SK-N-SH (cell line): ENCODE measurements at regions not wholly inside any gene's neighbourhood (a gene's known extent, or its start where the extent isn't known, plus 50 kb on each side); places are given as distances from the start of the nearest gene placed in this dataset.

ENCODE experiments used
- CTCF ChIA-PET: fragments of 300-600, 350-600 bp; formaldehyde crosslinking; extraction: SDS; loops from one replicate; lab custom pipeline; 2021; lab: Yijun Ruan, JAX
- POLR2A ChIA-PET: fragments of 350-600 bp; sonication (Branson Sonifier 250); formaldehyde crosslinking; extraction: SDS; loops from one replicate; lab custom pipeline; 2020; ENCODE audit warnings: antibody characterized with exemption, inconsistent platforms; lab: Yijun Ruan, JAX
- DNase-seq: peaks from one replicate; pipeline ENCODE4 v3.0.0; 2012
- H2AFZ ChIP-seq: fragments of 200-600 bp; sonication (generic); 2 replicates; pipeline ENCODE4 v1.8.1; 2016; ENCODE audit warnings: antibody characterized with exemption, mild to moderate bottlenecking, low read depth
- H3F3A ChIP-seq: fragments of 200-600 bp; sonication (generic); replicated peaks from 2 replicates; pipeline ENCODE3; 2016; ENCODE audit warnings: antibody characterized with exemption, mild to moderate bottlenecking; ENCODE audit not compliant: insufficient read depth
- H3K27ac ChIP-seq, 2 experiments: fragments of 200-500 bp in 1 of 2; fragments of 200-600 bp in 1 of 2; sonication (Bioruptor generic) in 1 of 2; sonication (generic), shearing (Covaris generic) in 1 of 2; 2 replicates each; pipeline versions ENCODE4 v1.5.1 to v1.6.1; 2014 to 2016; ENCODE audit warnings: low read depth in 2 of 2, inconsistent platforms in 1 of 2, low read length in 1 of 2, mild to moderate bottlenecking in 1 of 2, mixed read lengths in 1 of 2
- H3K27me3 ChIP-seq: fragments of 200-600 bp; sonication (generic), shearing (Covaris generic); 2 replicates; pipeline ENCODE4 v1.6.1; 2016; ENCODE audit warnings: mixed run types; ENCODE audit not compliant: insufficient read depth
- H3K36me3 ChIP-seq, 2 experiments: fragments of 200-500 bp in 1 of 2; fragments of 200-600 bp in 1 of 2; sonication (Bioruptor generic) in 1 of 2; sonication (generic) in 1 of 2; replicated peaks in 1 of 2; 2 replicates each; pipeline versions ENCODE3 to v1.5.1; 2014 to 2016; ENCODE audit warnings: low read length in 1 of 2, mild to moderate bottlenecking in 1 of 2; ENCODE audit not compliant: insufficient read depth in 2 of 2, control insufficient read depth in 1 of 2
- H3K4me1 ChIP-seq, 2 experiments: fragments of 200-500 bp in 1 of 2; fragments of 200-600 bp in 1 of 2; sonication (Bioruptor generic) in 1 of 2; sonication (generic), shearing (Covaris generic) in 1 of 2; 2 replicates each; pipeline versions ENCODE4 v1.5.1 to v1.6.1; 2014 to 2016; ENCODE audit warnings: low read depth in 1 of 2, low read length in 1 of 2, mixed run types in 1 of 2; ENCODE audit not compliant: insufficient read depth in 2 of 2, control insufficient read depth in 1 of 2
- H3K4me2 ChIP-seq: fragments of 200-600 bp; sonication (generic), shearing (Covaris generic); 2 replicates; pipeline ENCODE4 v1.6.1; 2017; ENCODE audit warnings: mixed run types
- H3K4me3 ChIP-seq, 2 experiments: fragments of 200-500 bp in 1 of 2; fragments of 200-600 bp in 1 of 2; sonication (Bioruptor generic) in 1 of 2; sonication (generic), shearing (Covaris generic) in 1 of 2; 2 replicates each; pipeline versions ENCODE4 v1.5.1 to v1.8.1; 2014 to 2016; ENCODE audit warnings: low read depth in 2 of 2, inconsistent platforms in 1 of 2, low read length in 1 of 2, mild to moderate bottlenecking in 1 of 2, mixed read lengths in 1 of 2, moderate library complexity in 1 of 2
- H3K79me2 ChIP-seq: fragments of 200-600 bp; sonication (generic); 2 replicates; pipeline ENCODE4 v1.8.1; 2017; ENCODE audit warnings: mild to moderate bottlenecking; ENCODE audit not compliant: insufficient read depth
- H3K9ac ChIP-seq: fragments of 200-600 bp; sonication (generic); 2 replicates; pipeline ENCODE4 v1.6.1; 2017; ENCODE audit warnings: mixed run types
- H3K9me2 ChIP-seq: fragments of 200-600 bp; sonication (generic); 2 replicates; pipeline ENCODE4 v1.6.1; 2017; ENCODE audit warnings: mixed run types
- H3K9me3 ChIP-seq: fragments of 200-600 bp; sonication (generic); 2 replicates; pipeline ENCODE4 v1.6.1; 2017; ENCODE audit warnings: mixed run types, mild to moderate bottlenecking, moderate library complexity
- H4K20me1 ChIP-seq: fragments of 200-600 bp; sonication (generic); 2 replicates; pipeline ENCODE4 v1.6.1; 2017; ENCODE audit warnings: mild to moderate bottlenecking, mixed run types; ENCODE audit not compliant: insufficient read depth
- ELF1 ChIP-seq: IDR thresholded peaks from 2 replicates; pipeline ENCODE4 v1.4.0; 2012
- EP300 ChIP-seq, 2 experiments: IDR thresholded peaks; 2 replicates each; pipeline versions ENCODE4 v1.4.0 to v1.6.1; 2012; ENCODE audit warnings: borderline replicate concordance in 1 of 2, low read depth in 1 of 2, low read length in 1 of 2
- FOSL2 ChIP-seq: IDR thresholded peaks from 2 replicates; pipeline ENCODE4 v1.4.0; 2012; ENCODE audit warnings: low read depth, mild to moderate bottlenecking, moderate library complexity, borderline replicate concordance
- GABPA ChIP-seq: IDR thresholded peaks from 2 replicates; pipeline ENCODE4 v1.4.0; 2012; ENCODE audit warnings: low read depth, mild to moderate bottlenecking
- GATA2 ChIP-seq: sonication (generic); formaldehyde crosslinking; IDR thresholded peaks from 2 replicates; pipeline ENCODE4 v1.5.0; 2020; ENCODE audit warnings: mild to moderate bottlenecking, missing genetic modification reagents
- MEF2A ChIP-seq: IDR thresholded peaks from 2 replicates; pipeline ENCODE4 v1.4.0; 2012; ENCODE audit warnings: low read depth, borderline replicate concordance
- POLR2AphosphoS5 ChIP-seq: IDR thresholded peaks from 2 replicates; pipeline ENCODE4 v1.6.1; 2012; ENCODE audit warnings: low read depth, low read length
- RAD21 ChIP-seq: IDR thresholded peaks from 2 replicates; pipeline ENCODE4 v1.6.1; 2012; ENCODE audit warnings: mild to moderate bottlenecking, low read length
- RCOR1 ChIP-seq: fragments of 150-350 bp; IDR thresholded peaks from 2 replicates; pipeline ENCODE4 v1.6.1; 2017; ENCODE audit warnings: antibody characterized with exemption, low read length
- RXRA ChIP-seq: IDR thresholded peaks from 2 replicates; pipeline ENCODE4 v1.4.0; 2012; ENCODE audit warnings: low read depth, mild to moderate bottlenecking, borderline replicate concordance
- SMC3 ChIP-seq: IDR thresholded peaks from 2 replicates; pipeline ENCODE4 v1.6.1; 2012; ENCODE audit warnings: low read depth, low read length, improper control_type of control experiment
- YY1 ChIP-seq: IDR thresholded peaks from 2 replicates; pipeline ENCODE4 v1.4.0; 2012; ENCODE audit warnings: low read depth, mild to moderate bottlenecking
- WGBS: methylation state at CpG from one replicate; pipeline ENCODE4 v1.1.6; 2017; ENCODE audit warnings: low lambda C conversion rate; 5-methylcytosine and 5-hydroxymethylcytosine counted together
- TF ChIP-seq, protein P1 (sequence below): fragments of 150-350 bp; IDR thresholded peaks from 2 replicates; pipeline ENCODE4 v1.6.1; 2017; ENCODE audit warnings: antibody characterized with exemption, low read length, low read depth, borderline replicate concordance
- TF ChIP-seq, protein P2 (sequence below): IDR thresholded peaks from 2 replicates; pipeline ENCODE4 v1.6.1; 2012; ENCODE audit warnings: mild to moderate bottlenecking, low read depth, low read length, moderate library complexity
- TF ChIP-seq, protein P3 (sequence below): IDR thresholded peaks from 2 replicates; pipeline ENCODE4 v1.4.0; 2012; ENCODE audit warnings: low read depth, borderline replicate concordance
- TF ChIP-seq, protein P4 (sequence below): IDR thresholded peaks from 2 replicates; pipeline ENCODE4; 2012
- TF ChIP-seq, protein P5 (sequence below): IDR thresholded peaks from 2 replicates; pipeline ENCODE4 v1.4.0; 2012; ENCODE audit warnings: low read depth
- TF ChIP-seq, protein P6 (sequence below): fragments of 150-350 bp; IDR thresholded peaks from 2 replicates; pipeline ENCODE4 v1.6.1; 2016; ENCODE audit warnings: mild to moderate bottlenecking, low read depth, low read length

DNA sequence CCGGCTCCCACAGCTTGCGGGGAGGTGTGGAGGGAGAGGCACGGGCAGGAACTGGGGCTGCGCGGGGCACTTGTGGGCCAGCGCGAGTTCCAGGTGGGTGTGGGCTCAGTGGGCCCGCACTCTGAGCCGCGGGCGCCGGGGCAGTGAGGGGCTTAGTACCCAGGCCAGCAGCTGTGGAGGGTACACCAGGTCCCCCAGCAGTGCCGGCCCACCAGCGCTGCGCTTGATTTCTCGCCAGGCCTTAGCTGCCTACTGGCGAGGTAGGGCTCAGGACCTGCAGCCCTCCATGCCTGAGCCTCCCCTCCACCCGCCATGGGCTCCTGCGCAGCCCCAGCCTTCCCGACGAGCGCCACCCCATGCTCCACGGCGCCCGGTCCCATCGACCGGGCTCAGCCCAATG, 337.9 kb upstream of the ACVR2A start:
- no peak overlapping the region for H3K9ac ChIP-seq
- H3K9me2 ChIP-seq: no peaks in the 10 kb centered on the region
- no peaks in the 10 kb centered on the region for H4K20me1 ChIP-seq
- H2AFZ ChIP-seq: no peak overlapping the region
- no peak overlapping the region for H3K4me2 ChIP-seq
- H3F3A ChIP-seq: no peaks in the 10 kb centered on the region
- no peaks in the 10 kb centered on the region for H3K27me3 ChIP-seq
- CTCF ChIA-PET: no interaction called here
- TF ChIP-seq POLR2AphosphoS5 (no peak), GATA2 (CRISPR knock-in tag) (no peak), MEF2A (no peak), YY1 (no peak), GABPA (no peak), RAD21 (no peak), RCOR1 (no peak), FOSL2 (no peak), EP300 (IDR thresholded peaks at IDR 0.05; ENCODE audit: borderline replicate concordance in 1 of 2, low read depth in 1 of 2, low read length in 1 of 2) (no peak), RXRA (no peak), ELF1 (no peak), SMC3 (no peak)
- TF ChIP-seq, protein P1, sequence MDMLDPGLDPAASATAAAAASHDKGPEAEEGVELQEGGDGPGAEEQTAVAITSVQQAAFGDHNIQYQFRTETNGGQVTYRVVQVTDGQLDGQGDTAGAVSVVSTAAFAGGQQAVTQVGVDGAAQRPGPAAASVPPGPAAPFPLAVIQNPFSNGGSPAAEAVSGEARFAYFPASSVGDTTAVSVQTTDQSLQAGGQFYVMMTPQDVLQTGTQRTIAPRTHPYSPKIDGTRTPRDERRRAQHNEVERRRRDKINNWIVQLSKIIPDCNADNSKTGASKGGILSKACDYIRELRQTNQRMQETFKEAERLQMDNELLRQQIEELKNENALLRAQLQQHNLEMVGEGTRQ: no peak
- TF ChIP-seq, protein P2, sequence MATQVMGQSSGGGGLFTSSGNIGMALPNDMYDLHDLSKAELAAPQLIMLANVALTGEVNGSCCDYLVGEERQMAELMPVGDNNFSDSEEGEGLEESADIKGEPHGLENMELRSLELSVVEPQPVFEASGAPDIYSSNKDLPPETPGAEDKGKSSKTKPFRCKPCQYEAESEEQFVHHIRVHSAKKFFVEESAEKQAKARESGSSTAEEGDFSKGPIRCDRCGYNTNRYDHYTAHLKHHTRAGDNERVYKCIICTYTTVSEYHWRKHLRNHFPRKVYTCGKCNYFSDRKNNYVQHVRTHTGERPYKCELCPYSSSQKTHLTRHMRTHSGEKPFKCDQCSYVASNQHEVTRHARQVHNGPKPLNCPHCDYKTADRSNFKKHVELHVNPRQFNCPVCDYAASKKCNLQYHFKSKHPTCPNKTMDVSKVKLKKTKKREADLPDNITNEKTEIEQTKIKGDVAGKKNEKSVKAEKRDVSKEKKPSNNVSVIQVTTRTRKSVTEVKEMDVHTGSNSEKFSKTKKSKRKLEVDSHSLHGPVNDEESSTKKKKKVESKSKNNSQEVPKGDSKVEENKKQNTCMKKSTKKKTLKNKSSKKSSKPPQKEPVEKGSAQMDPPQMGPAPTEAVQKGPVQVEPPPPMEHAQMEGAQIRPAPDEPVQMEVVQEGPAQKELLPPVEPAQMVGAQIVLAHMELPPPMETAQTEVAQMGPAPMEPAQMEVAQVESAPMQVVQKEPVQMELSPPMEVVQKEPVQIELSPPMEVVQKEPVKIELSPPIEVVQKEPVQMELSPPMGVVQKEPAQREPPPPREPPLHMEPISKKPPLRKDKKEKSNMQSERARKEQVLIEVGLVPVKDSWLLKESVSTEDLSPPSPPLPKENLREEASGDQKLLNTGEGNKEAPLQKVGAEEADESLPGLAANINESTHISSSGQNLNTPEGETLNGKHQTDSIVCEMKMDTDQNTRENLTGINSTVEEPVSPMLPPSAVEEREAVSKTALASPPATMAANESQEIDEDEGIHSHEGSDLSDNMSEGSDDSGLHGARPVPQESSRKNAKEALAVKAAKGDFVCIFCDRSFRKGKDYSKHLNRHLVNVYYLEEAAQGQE: no peak
- TF ChIP-seq, protein P3, sequence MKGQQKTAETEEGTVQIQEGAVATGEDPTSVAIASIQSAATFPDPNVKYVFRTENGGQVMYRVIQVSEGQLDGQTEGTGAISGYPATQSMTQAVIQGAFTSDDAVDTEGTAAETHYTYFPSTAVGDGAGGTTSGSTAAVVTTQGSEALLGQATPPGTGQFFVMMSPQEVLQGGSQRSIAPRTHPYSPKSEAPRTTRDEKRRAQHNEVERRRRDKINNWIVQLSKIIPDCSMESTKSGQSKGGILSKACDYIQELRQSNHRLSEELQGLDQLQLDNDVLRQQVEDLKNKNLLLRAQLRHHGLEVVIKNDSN: no peak
- TF ChIP-seq, protein P4, sequence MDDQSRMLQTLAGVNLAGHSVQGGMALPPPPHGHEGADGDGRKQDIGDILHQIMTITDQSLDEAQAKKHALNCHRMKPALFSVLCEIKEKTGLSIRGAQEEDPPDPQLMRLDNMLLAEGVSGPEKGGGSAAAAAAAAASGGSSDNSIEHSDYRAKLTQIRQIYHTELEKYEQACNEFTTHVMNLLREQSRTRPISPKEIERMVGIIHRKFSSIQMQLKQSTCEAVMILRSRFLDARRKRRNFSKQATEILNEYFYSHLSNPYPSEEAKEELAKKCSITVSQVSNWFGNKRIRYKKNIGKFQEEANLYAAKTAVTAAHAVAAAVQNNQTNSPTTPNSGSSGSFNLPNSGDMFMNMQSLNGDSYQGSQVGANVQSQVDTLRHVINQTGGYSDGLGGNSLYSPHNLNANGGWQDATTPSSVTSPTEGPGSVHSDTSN: no peak
- TF ChIP-seq, protein P5, sequence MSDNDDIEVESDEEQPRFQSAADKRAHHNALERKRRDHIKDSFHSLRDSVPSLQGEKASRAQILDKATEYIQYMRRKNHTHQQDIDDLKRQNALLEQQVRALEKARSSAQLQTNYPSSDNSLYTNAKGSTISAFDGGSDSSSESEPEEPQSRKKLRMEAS: no peak
- TF ChIP-seq, protein P6, sequence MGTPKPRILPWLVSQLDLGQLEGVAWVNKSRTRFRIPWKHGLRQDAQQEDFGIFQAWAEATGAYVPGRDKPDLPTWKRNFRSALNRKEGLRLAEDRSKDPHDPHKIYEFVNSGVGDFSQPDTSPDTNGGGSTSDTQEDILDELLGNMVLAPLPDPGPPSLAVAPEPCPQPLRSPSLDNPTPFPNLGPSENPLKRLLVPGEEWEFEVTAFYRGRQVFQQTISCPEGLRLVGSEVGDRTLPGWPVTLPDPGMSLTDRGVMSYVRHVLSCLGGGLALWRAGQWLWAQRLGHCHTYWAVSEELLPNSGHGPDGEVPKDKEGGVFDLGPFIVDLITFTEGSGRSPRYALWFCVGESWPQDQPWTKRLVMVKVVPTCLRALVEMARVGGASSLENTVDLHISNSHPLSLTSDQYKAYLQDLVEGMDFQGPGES: no peak
- TF ChIP-seq, all 33 proteins: peak for 0
- H3K9me3 ChIP-seq: no peaks in the 10 kb centered on the region
- WGBS: 30% methylated on average over 2 of the region's 27 CpGs
- H3K79me2 ChIP-seq: no peaks in the 10 kb centered on the region
- H3K4me1 ChIP-seq: no peaks in the 10 kb centered on the region
- H3K36me3 ChIP-seq: no peaks in the 10 kb centered on the region
- POLR2A ChIA-PET: no interaction called here
- H3K4me3 ChIP-seq: no peak overlapping the region
- no peak overlapping the region for H3K27ac ChIP-seq
- DNase-seq: no peak
